Nucleus accumbens (tissue), 56 donors: ENCODE measurements at regions not wholly inside any gene's neighbourhood (a gene's known extent, or its start where the extent isn't known, plus 50 kb on each side); places are given as distances from the start of the nearest gene placed in this dataset.

ENCODE experiments used
- DNase-seq, 56 donors: peaks; one replicate each; lab custom pipeline; 2025; lab: John Stamatoyannopoulos, UW

- DNase-seq = no peak
Measured at GRCh38 chr20:22006306-22006705, 300.8 kb downstream of the PAX1 start.

DNA sequence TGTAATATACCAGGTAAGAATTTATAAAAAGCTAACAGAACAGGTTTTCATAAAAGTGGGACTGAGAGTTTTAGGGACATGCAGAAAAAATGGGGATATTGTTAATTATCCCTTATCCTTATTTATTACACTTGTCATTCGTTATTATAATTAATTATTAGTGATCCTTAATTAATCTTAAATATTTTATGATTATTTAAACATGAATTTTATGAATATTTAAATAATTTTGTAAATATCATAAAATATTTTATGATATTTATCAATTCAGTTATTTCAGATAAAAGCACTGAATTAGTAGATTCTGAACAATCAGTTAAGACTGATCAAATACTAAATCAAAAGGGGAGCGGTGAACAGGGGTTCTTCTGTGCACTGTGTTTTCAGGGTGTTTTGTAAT, 300.1 kb downstream of the PAX1 start:
- DNase-seq = no peak

DNA sequence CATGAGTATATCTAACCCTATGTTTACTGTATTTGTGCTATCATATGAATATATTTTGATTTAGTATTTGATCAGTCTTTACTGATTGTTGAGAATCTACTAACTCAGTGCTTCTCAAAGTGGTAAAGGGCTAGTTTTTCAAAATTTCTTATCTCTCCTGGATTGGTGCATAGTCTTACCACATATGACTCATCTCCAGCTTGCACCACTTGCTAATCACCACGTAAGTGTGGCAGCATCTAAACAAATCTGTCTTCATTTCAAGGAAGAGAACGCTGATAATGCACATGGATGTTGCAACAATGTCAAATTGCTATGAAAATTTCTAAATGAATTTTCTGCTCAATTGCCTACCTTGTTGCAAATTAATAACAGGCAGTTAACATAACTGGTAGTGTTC, 299.5 kb downstream of the PAX1 start:
- no peak for DNase-seq

DNA sequence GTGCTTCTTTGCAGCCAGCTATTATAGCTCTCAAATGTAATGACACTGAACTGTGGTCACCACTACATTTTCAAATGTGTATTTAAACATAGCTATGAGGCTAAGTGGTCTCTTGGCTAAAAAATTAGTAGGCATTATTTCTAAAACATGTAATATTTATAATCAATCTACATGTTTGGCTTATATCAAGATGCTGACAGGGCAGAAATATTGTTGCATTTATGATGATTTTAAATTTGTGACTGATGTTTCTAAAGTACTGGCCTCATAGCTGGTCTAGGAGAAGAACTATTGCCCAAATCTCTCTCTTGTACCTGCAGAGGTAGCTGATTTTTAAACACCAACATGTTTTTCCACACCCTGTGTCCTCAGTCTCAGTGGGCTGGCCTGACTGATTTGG, 298.2 kb downstream of the PAX1 start:
- DNase-seq = no peak

DNA sequence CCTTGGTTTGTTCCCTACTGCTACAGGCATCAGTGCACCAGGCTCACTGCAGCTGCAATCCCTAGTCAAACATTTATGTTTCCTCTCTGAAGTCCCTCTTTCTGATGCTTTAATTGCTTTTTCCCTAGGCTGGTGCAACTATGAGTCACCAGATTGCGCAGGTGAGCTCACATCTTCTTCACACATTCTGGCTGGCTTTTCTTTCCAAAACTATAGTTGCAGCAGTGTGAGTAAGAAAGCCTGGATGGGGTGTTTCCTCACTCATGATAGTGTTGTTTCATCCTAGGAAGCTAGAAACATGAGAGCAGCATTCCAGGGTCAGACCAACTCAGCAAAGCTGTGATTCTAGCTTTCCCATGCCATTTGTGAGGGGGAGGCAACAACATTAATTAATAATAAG, 296.4 kb downstream of the PAX1 start:
- peak in 15 of 56 donors; percentile 1 to 64 (median 13) for DNase-seq

DNA sequence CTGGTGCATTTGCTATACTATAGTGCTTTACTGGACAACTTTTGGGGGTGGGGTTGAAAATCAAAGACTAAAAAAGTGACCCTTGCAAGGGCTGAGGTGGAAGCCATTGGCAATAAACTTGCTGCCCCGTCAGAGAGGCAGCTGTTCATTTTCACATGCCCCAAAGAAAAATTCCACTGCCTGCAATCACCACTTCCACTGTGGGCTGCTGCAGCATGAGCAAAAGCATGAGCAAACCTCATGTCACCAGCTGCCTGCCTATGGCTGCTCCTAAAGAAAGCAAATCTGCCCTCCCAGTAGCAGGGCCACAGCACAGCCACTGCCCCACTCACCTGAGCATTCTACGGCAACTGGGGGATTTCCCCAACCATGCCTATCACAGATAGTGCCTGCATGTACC, 290.0 kb downstream of the PAX1 start:
- DNase-seq = no peak

DNA sequence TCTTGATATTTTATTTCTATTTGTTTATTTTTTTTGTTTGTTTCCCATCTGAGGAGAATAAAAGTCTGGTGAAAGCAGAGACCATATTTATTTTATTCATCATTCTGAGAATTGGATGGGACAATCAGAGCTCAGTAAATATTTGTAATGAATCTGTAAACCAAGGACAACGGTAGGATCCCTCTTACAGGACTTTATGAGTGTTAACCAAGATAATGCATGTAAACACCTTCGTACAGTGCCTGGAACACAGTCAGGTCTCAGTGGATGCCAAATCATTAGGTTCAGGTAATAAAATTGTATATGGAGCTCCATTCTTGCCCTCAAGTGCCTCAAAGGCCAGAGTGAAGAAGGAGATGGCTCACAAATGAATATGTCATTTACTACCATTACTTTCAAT, 288.7 kb downstream of the PAX1 start:
- no peak for DNase-seq

DNA sequence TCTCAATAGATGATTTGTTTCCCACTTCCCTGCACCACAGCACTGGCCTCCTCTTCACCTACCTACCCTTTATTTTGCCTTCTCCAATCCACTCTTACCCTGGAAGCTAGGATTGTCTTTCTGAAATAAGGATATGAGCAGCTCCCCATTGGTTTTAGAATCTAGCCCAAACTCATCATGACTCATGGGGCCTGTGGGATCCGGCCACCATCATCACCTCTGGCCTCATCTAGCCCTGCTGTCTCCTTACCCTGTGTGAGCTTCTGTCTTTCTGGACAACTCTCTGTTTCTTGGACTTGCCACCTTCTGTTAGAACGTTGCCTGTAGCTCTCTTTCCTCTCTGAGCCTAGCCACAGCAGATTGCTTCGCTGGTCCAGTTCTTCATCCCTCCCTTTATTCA, 277.1 kb downstream of the PAX1 start:
- DNase-seq = no peak

DNA sequence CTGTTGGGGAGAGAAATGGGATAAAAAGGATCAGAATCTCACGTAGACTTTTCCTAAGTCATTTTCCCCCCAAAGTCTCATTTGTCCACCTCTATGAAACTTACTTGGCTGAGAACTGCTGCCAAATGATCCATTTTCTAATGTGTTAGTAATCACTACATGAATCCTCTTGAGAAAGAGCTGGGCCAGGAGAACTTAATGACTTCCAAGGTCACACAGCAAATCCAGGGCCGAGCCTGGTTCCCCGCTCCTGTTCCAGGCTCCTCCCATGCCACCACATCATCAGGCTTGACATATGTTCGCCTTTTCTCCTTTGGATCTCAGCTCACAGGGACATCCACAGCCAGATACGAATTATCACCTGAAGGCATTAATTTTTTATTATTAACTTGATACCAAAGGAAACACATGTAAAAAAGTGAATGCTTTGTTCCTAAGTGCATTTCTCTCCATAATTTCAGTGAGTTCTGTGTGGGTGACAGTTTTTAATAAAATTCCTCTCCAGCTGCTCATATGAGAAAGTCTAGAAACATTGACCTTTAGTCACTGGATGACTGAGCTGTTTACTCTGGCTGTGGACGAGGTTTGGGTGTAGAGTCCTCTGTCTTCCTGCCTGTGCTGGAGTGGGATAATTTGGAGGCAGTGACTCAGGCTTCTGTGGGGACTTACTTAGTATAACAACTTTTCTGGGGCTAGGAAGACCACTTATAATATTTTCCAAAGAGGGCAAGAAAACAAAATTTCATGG, 276.3 kb downstream of the PAX1 start:
- no peak for DNase-seq

DNA sequence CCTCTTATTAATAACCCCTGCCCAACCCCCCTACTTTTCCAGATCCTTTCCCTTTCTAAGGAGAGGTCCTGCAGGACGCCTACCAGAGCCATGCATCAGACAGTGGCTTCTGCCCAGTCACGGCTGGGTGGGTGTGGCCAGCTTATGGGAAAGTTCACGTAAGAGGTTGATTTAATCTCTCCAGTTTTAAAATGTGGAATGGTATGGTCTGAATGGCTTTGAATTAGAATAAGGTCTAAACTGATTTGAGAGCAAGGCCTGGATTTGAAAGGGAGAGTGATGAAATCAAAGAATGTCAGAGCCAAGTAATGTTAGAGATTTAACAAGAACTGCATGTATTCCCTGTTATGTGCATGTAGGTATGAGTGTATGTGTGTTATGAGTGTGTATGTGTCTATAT, 275.7 kb downstream of the PAX1 start:
- DNase-seq = no peak

DNA sequence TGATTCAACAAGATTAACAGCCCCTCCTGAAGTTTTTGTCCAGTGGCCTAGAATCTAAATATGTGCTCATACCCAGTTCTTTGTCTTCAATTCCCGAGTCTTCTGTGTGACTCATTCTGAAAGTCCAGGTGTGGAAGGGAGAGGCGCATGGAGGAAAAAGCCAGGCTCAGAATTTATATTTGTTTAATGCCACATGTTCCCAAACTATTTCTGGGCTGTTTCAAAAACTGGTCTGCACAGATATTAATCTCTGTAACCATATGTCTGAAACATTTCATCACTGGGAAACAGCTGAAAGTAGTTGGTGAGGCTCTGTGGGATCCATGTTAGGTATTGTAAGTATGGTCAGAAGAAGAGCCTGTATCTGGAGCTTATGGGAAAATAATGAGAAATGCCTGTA, 266.0 kb downstream of the PAX1 start:
- no peak for DNase-seq

GRCh38 chr20:21968486-21968885, 263.0 kb downstream of the PAX1 start:
- DNase-seq = no peak

GRCh38 chr20:21967481-21967880, 262.0 kb downstream of the PAX1 start:
- no peak for DNase-seq

- no peak for DNase-seq
Measured at GRCh38 chr20:21956591-21956990, 251.1 kb downstream of the PAX1 start.

GRCh38 chr20:21947406-21947805, 241.9 kb downstream of the PAX1 start:
- DNase-seq = no peak

GRCh38 chr20:21944227-21944626, 238.8 kb downstream of the PAX1 start:
- DNase-seq = no peak

DNA sequence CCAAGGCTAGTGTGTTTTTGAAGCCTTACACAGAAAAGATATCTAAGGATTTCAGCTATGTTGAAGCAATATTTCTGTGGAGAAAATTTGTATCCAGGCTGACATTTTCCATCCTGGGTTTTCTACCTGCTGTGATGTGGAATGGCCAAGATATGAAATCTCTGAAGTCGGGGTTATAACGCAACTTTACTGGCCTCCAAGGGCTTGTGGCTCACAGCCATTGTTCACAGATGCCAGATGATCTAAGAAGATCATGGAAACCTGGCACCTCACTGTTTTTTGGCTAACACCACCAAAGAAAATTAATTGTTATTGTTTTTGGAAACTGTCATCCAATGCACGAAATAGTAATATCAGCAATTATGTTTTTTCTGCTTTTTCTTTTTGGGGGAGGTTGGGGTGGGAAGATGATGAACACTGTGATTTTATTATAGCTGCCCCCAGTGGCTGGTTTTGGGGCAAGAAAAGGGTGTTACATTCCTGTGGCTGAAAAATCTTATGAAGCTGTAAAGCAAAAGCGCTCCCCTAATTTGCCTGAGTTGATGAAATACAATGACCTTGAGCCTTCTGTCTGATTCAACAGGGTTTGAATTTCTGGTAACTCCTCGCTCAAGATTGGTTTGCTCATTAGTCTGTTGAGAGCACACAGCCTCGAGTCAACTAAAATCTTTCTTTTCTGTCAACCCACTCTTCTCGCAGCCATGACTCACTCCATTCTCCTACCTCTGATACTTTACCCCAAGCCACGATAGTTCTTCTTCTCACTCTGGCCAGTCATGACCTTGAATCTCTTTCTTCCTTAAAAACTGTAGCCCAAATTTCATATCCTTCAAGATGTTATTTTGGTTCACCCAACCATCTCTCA, 236.7 kb downstream of the PAX1 start:
- DNase-seq = no peak

DNA sequence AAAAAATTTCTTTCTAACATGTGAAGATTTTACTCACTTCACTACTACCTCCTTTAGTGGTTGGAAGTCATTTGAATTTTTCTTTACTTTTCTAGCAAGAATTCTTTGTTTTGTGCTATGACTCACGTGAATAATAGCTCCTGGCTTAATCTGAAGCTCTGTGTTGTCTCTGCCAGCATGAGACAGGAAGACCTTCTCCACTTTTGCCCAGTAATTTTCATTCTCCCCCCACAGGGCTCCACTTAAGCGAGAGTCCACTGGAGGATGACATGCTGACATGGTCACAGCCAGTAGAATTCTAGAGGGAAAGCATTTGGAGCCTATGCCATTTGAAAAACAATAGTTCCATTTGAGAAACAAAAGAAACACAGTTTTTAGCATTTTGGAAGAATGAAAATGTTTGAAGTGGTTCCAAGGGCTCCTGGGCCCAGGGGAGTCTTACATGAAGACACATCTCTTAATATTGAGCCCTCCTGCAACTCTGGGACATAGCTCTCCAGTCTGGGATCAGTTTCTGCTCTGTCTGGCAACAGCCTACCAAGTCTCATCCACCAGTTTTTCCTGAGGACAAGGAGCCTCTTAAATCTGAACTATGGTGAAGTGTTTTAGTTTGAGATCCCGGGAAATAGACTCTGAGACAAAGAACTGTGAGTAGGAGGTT, 231.4 kb downstream of the PAX1 start:
- DNase-seq = no peak

DNA sequence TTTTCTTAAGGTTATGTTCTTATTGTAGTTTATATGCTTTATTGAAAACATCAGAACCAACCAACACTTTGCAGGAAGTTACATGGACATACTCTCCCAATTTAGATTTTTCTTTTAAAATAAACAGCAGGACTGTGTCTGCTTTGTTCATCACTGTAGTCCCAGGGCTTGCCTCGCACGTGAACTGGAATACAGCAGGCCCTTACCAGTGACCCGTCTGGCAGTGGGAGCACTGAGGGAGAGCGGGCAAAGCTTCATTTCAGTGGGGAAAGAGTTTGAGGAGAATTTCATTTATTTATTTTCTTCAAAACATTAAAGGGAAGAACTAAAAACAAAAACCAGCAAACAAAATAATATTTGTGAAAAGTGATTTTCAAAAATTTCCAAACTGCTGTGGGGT, 230.8 kb downstream of the PAX1 start:
- no peak for DNase-seq

DNA sequence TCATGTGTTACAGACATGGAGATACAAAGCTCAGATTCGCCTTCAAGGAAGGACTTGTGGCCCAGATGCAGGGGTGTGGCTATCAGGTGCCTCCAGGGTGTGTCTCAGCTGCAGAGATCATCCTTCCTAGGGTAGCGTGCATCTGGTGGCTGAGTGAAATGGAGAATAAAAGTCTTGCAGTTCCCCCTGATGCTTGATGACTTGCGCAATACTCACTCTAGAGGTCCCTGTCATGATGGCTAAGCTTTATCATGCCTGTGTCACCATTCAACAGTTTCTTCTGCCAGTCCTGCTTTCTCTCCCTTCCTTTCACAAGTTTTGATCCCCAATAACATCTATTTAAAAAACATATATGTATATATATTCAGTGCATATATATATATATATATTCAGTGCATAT, 228.1 kb downstream of the PAX1 start:
- no peak for DNase-seq

- no peak for DNase-seq
Measured at GRCh38 chr20:21921251-21921650, 215.8 kb downstream of the PAX1 start.

GRCh38 chr20:21920211-21920610, 214.7 kb downstream of the PAX1 start:
- DNase-seq = no peak
